CD4-positive, alpha-beta T cell treated with Interleukin-10 for 1 hour (primary cell): ENCODE measurements at regions not wholly inside any gene's neighbourhood (a gene's known extent, or its start where the extent isn't known, plus 50 kb on each side); places are given as distances from the start of the nearest gene placed in this dataset.
"Not testable (repeated sequence)": the region's sequence is repeated elsewhere in the genome, so short reads cannot be mapped to it uniquely, and the experiment has no call there.

ENCODE experiments used
- DNase-seq: peaks from one replicate; pipeline ENCODE4 v3.0.0-alpha.2; 2020

- no peak for DNase-seq
Measured at GRCh38 chr1:101185421-101185820, 51.4 kb upstream of the S1PR1 start.

- DNase-seq: no peak
Measured at GRCh38 chr1:101183388-101183699, 53.5 kb upstream of the S1PR1 start.

- DNase-seq: no peak
Measured at GRCh38 chr1:101182627-101183387, 54.0 kb upstream of the S1PR1 start.

- no peak for DNase-seq
Measured at GRCh38 chr1:101181930-101182329, 54.9 kb upstream of the S1PR1 start.

- peak; percentile 41 for DNase-seq
Measured at GRCh38 chr1:101178688-101179491, 57.9 kb upstream of the S1PR1 start.

- no peak for DNase-seq
Measured at GRCh38 chr1:101178341-101178687, 58.5 kb upstream of the S1PR1 start.

- no peak for DNase-seq
Measured at GRCh38 chr1:101175886-101176285, 60.9 kb upstream of the S1PR1 start.

GRCh38 chr1:101175466-101175865 is 61.4 kb upstream of the S1PR1 start:
- DNase-seq: no peak

GRCh38 chr1:101174722-101175121 is 62.1 kb upstream of the S1PR1 start:
- no peak for DNase-seq

- DNase-seq: not testable (repeated sequence)
Measured at GRCh38 chr1:101174298-101174697, 62.5 kb upstream of the S1PR1 start.

- no peak for DNase-seq
Measured at GRCh38 chr1:101170506-101171050, 66.2 kb upstream of the S1PR1 start.

- no peak for DNase-seq
Measured at GRCh38 chr1:101167891-101168290, 68.9 kb upstream of the S1PR1 start.

- DNase-seq: no peak
Measured at GRCh38 chr1:101166583-101167120, 70.2 kb upstream of the S1PR1 start.

- no peak for DNase-seq
Measured at GRCh38 chr1:101165954-101166353, 70.9 kb upstream of the S1PR1 start.

GRCh38 chr1:101165532-101165931 is 71.3 kb upstream of the S1PR1 start:
- no peak for DNase-seq

- no peak for DNase-seq
Measured at GRCh38 chr1:101164776-101165175, 72.0 kb upstream of the S1PR1 start.

- DNase-seq: no peak
Measured at GRCh38 chr1:101162736-101163735, 73.8 kb upstream of the S1PR1 start.

- no peak for DNase-seq
Measured at GRCh38 chr1:101162300-101162699, 74.5 kb upstream of the S1PR1 start.

GRCh38 chr1:101161619-101162018 is 75.2 kb upstream of the S1PR1 start:
- no peak for DNase-seq

- no peak for DNase-seq
Measured at GRCh38 chr1:101158424-101158823, 78.4 kb upstream of the S1PR1 start.

- DNase-seq: no peak
Measured at GRCh38 chr1:101154547-101154946, 82.3 kb upstream of the S1PR1 start.

GRCh38 chr1:101153692-101154091 is 83.1 kb upstream of the S1PR1 start:
- DNase-seq: no peak

GRCh38 chr1:101152633-101153032 is 84.2 kb upstream of the S1PR1 start:
- DNase-seq: no peak
